Nephron (organoid): ENCODE measurements at regions not wholly inside any gene's neighbourhood (a gene's known extent, or its start where the extent isn't known, plus 50 kb on each side); places are given as distances from the start of the nearest gene placed in this dataset.
A peak's percentile ranks its signal among the peaks of the same experiment; 100 is the strongest.

ENCODE experiments used
- H3K27ac Mint-ChIP-seq, 3 experiments: 2 replicates each; pipeline ENCODE4 v1.8.0; 2020; ENCODE audit warnings: mixed read lengths in 3 of 3, mild to moderate bottlenecking in 2 of 3, moderate library complexity in 1 of 3
- H3K27me3 Mint-ChIP-seq: 2 replicates; pipeline ENCODE4 v1.8.0; 2021; ENCODE audit warnings: low read depth, mild to moderate bottlenecking, moderate library complexity, mixed read lengths
- H3K36me3 Mint-ChIP-seq: 2 replicates; pipeline ENCODE4 v1.8.0; 2020; ENCODE audit warnings: low read depth, mixed read lengths
- H3K4me1 Mint-ChIP-seq: 2 replicates; pipeline ENCODE4 v1.8.0; 2020; ENCODE audit warnings: mixed read lengths
- H3K4me3 Mint-ChIP-seq, 3 experiments: 2 replicates each; pipeline ENCODE4 v1.8.0; 2020; ENCODE audit warnings: mild to moderate bottlenecking in 3 of 3, mixed read lengths in 3 of 3, moderate library complexity in 2 of 3
- H3K9me3 Mint-ChIP-seq: 2 replicates; pipeline ENCODE4 v1.8.0; 2020; ENCODE audit warnings: mixed read lengths
- TF ChIP-seq, protein P1 (sequence below), 3 experiments: fragments of 200-600 bp; sonication (generic); IDR thresholded peaks; one replicate each; pipeline ENCODE4 v1.5.0; 2021; ENCODE audit warnings: antibody characterized with exemption in 3 of 3; ENCODE audit not compliant: unreplicated experiment in 3 of 3

DNA sequence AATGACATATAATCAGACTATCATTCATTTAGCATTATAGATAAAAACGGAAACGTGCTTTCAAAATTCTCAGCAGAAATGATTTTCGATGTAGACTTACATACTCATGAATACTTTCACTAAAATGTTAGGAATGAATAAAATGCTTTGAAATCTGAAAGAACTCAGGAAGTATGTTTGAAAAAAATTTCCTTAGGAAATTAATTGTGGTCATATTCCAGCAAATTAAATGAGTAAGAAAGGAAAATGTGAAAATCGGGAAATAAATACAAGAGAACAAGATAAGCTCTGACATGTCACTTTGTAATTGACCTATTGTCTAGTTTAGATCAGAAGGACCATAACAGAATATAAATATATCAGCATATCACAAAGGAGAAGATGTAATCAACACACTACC lies 981.0 kb upstream of the CDH2 start:
- H3K4me3 Mint-ChIP-seq = no peak overlapping the region
- H3K9me3 Mint-ChIP-seq = no peaks in the 10 kb centered on the region
- peaks cover 17% of the 10 kb centered on the region for H3K4me1 Mint-ChIP-seq
- H3K36me3 Mint-ChIP-seq = no peaks in the 10 kb centered on the region
- no peaks in the 10 kb centered on the region for H3K27me3 Mint-ChIP-seq
- no peak overlapping the region for H3K27ac Mint-ChIP-seq
- TF ChIP-seq, protein P1, sequence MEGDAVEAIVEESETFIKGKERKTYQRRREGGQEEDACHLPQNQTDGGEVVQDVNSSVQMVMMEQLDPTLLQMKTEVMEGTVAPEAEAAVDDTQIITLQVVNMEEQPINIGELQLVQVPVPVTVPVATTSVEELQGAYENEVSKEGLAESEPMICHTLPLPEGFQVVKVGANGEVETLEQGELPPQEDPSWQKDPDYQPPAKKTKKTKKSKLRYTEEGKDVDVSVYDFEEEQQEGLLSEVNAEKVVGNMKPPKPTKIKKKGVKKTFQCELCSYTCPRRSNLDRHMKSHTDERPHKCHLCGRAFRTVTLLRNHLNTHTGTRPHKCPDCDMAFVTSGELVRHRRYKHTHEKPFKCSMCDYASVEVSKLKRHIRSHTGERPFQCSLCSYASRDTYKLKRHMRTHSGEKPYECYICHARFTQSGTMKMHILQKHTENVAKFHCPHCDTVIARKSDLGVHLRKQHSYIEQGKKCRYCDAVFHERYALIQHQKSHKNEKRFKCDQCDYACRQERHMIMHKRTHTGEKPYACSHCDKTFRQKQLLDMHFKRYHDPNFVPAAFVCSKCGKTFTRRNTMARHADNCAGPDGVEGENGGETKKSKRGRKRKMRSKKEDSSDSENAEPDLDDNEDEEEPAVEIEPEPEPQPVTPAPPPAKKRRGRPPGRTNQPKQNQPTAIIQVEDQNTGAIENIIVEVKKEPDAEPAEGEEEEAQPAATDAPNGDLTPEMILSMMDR (IDR thresholded peaks at IDR 0.05; ENCODE audit: unreplicated experiment in 3 of 3) = no peak

DNA sequence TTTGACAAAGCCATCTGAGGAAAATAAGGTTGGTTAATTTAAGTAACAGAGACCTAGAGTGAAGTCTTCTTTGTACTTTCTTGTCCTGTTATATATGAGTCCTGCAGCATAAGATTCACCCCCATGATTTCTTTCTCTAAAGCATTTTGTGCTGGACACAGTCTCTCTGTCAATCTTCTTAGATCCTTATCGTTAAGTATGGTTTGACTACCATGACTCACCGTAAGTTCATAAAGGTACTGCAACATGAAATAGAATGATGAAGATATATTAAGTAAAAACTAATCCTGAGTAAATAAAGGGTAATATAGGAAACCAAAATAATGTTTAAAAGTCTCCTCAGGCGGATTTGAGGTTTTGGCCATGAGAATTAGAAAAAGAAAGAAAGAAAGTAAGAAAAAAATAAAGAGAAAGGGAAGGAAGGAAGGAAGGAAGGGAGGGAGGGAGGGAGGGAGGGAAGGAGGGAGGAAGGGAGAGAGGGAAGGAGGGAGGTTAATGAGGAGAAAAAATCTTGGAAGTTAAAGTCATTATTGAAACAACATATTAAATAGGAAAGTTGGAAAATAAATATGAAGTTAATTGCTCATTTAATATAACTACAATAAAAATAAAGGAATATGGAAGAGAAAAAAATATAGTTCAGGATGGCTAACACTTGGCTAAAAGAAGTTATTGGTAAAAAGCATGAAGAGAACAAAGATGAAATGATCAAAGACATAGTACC lies 980.3 kb upstream of the CDH2 start:
- H3K4me1 Mint-ChIP-seq = peaks cover 17% of the 10 kb centered on the region
- TF ChIP-seq, protein P1 (IDR thresholded peaks at IDR 0.05; ENCODE audit: unreplicated experiment in 3 of 3) = no peak
- no peak overlapping the region for H3K27ac Mint-ChIP-seq
- H3K36me3 Mint-ChIP-seq = no peaks in the 10 kb centered on the region
- no peaks in the 10 kb centered on the region for H3K9me3 Mint-ChIP-seq
- no peak overlapping the region for H3K4me3 Mint-ChIP-seq
- no peaks in the 10 kb centered on the region for H3K27me3 Mint-ChIP-seq

DNA sequence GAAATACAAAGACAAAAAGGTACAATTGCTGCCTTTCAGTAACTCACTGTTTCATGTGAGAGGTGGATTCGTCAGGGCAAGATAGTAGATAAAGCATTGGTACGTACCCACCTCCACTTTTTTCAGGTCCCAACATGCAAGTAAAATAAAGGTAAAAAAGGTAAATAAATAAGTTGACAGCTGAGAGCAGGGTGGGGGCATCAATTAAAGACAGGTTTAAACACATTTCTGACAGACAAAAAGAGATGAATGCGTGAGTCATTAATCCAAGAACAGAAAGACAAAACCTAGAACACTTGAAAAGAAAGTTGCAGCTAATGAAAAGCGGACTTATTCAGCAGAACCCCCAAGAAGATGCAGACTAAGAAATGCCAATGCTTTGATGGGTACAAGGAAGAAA lies 979.6 kb upstream of the CDH2 start:
- H3K36me3 Mint-ChIP-seq = no peaks in the 10 kb centered on the region
- no peak overlapping the region for H3K27ac Mint-ChIP-seq
- H3K4me1 Mint-ChIP-seq = peaks cover 17% of the 10 kb centered on the region
- no peaks in the 10 kb centered on the region for H3K27me3 Mint-ChIP-seq
- TF ChIP-seq, protein P1 (IDR thresholded peaks at IDR 0.05; ENCODE audit: unreplicated experiment in 3 of 3) = no peak
- no peaks in the 10 kb centered on the region for H3K9me3 Mint-ChIP-seq
- no peak overlapping the region for H3K4me3 Mint-ChIP-seq

DNA sequence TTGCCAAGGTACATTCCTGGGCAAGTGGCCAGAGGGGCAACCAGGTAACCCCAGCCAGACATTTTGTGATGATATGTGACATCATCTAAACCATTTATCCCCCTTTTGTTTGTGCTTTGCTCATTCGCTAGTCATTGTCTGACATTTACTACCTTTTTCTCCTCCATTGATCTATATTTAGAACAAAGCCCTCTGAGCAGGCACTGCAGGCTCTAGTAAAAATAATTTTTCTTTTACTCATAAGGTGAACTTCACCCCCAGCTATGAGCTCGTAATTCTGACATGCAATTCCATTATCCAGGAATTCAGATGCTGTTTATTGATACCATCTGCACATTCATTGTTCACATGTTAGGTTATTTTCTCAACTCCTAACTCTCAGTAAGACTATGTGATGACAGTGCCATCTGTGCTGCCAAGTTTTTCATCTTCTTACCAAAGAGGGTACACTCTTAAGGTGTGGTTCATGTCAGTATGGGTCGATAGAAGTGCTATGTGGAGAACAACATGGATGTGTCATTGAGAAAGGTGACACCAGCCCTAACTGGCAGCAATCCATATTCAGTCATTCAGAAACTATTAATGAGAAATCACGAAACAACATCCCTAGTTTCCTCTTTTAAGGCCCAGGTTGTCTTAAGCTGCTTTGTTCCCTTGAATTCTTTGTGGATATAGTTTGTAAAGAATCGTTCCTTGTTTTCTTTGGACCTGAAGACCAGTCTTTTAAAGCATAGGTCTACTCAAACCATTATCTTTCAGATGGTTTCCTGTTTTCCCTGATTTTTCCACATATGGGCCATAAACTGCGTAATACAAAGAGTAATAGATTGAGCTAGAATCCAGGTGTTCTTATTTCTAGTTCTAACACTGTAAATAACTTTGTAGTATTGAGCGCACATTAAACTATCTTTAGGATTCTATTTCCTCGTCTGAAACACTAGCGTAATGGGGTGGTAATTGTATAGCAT lies 978.1 kb upstream of the CDH2 start:
- no peaks in the 10 kb centered on the region for H3K27me3 Mint-ChIP-seq
- peaks cover 2% of the 10 kb centered on the region for H3K9me3 Mint-ChIP-seq

DNA sequence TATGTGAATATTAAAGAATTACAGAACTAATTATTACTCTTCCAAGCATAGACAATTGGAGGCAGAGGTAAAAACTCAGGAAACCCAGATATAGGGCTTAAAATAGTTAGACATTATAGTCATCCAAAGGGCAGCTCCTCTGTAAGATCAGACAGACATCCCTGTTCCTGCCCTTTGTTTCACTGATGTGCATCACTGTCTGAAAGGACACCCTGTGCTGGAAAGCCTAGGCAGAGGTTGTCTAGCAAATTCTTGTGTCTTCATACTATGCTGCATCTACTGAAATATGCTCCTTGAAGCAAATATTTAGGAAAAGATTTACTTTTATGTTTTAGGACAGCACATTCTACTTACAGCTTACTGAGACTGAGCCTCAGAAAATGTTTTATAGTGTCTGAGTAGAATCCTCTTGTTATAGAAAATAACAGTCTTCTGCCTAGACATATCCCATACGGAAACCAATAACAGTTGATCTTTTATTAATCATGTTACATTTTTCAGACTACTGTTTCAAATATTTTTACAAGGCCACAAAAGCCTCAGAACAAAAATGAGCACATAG lies 977.3 kb upstream of the CDH2 start:
- peaks cover 10% of the 10 kb centered on the region for H3K4me1 Mint-ChIP-seq

More for the DNA sequence above, 978.1 kb upstream of the CDH2 start:
- Mint-ChIP-seq H3K4me1 (peaks cover 10% of the 10 kb centered on the region), H3K4me3 (no peak overlapping the region), H3K36me3 (no peaks in the 10 kb centered on the region), H3K27ac (peak overlapping the region; percentile 33 to 77 (median 69))
- TF ChIP-seq, protein P1 (IDR thresholded peaks at IDR 0.05; ENCODE audit: unreplicated experiment in 3 of 3) = no peak

More for the DNA sequence above, 977.3 kb upstream of the CDH2 start:
- Mint-ChIP-seq H3K9me3 (peaks cover 2% of the 10 kb centered on the region), H3K27me3 (no peaks in the 10 kb centered on the region), H3K36me3 (no peaks in the 10 kb centered on the region), H3K27ac (peak overlapping the region; percentile 33 to 77 (median 69)), H3K4me3 (no peak overlapping the region)
- TF ChIP-seq, protein P1 (IDR thresholded peaks at IDR 0.05; ENCODE audit: unreplicated experiment in 3 of 3) = no peak
